ENCODE measurements at regions not wholly inside any gene's neighbourhood (a gene's known extent, or its start where the extent isn't known, plus 50 kb on each side); places are given as distances from the start of the nearest gene placed in this dataset.

GRCh38 chr12:77189458-77189857 is 124.1 kb upstream of the E2F7 start:
- Histone ChIP-seq H3K4me3 (no peak overlapping the region), H3K9ac (ENCODE audit: insufficient read depth in 1 of 2, low read depth in 2 of 2, low read length in 2 of 2) (no peak overlapping the region), H3K4me1 (replicated peaks in 1 of 2; ENCODE audit: control insufficient read depth in 2 of 2, insufficient read depth in 2 of 2, low read length in 2 of 2) (no peaks in the 10 kb centered on the region), H3K4me2 (ENCODE audit: insufficient read depth, low read length) (no peak overlapping the region), H3K36me3 (ENCODE audit: control insufficient read depth, insufficient read depth, low read length) (no peaks in the 10 kb centered on the region), H3K9me3 (replicated peaks; ENCODE audit: control insufficient read depth, insufficient read depth, low read depth, low read length) (no peaks in the 10 kb centered on the region), H2AFZ (ENCODE audit: low read depth, low read length) (no peak overlapping the region), H3K79me2 (ENCODE audit: control insufficient read depth, insufficient read depth, low read length) (no peaks in the 10 kb centered on the region), H4K20me1 (replicated peaks; ENCODE audit: control insufficient read depth, insufficient read depth, low read length) (no peaks in the 10 kb centered on the region), H3K27ac (ENCODE audit: extremely low read depth, low read depth, low read length) (no peak overlapping the region), H3K27me3 (ENCODE audit: control insufficient read depth in 2 of 2, insufficient read depth in 2 of 2, low read length in 2 of 2) (no peaks in the 10 kb centered on the region), H3K9me1 (ENCODE audit: control insufficient read depth, insufficient read depth, low read length) (no peaks in the 10 kb centered on the region)
- in situ Hi-C loops (cut with MboI) = no loop called here
- no peak for TF ChIP-seq E2F8 (IDR thresholded peaks at IDR 0.05; ENCODE audit: low read depth, partially characterized antibody)
- TF ChIP-seq CBFB (CRISPR knock-in tag; IDR thresholded peaks at IDR 0.05) = no peak
- no peak for TF ChIP-seq MYNN (IDR thresholded peaks at IDR 0.05)
- no peak for TF ChIP-seq MYNN (CRISPR knock-in tag; IDR thresholded peaks at IDR 0.05)
- DNase-seq (ENCODE audit: extremely low read depth in 1 of 4, low spot score in 3 of 4) (no peak), ATAC-seq (no peak), FAIRE-seq (no peak)
- ChIA-PET CTCF (ENCODE audit: low intra/inter-chr PET ratio) (no interaction called here), POLR2A (no interaction called here)
- intact Hi-C loops (cut with micrococcal nuclease) = no loop called here
- BruUV-seq (replicated peaks) = no TSS peak
- 2% methylated on average over 5 of the region's 5 CpGs for WGBS (ENCODE audit: insufficient coverage, low coverage, missing lambda C conversion rate)

- Histone ChIP-seq H3K27me3 (ENCODE audit: control insufficient read depth in 2 of 2, insufficient read depth in 2 of 2, low read length in 2 of 2) (no peaks in the 10 kb centered on the region), H4K20me1 (replicated peaks; ENCODE audit: control insufficient read depth, insufficient read depth, low read length) (no peaks in the 10 kb centered on the region), H3K9me1 (ENCODE audit: control insufficient read depth, insufficient read depth, low read length) (no peaks in the 10 kb centered on the region), H3K79me2 (ENCODE audit: control insufficient read depth, insufficient read depth, low read length) (no peaks in the 10 kb centered on the region), H3K4me2 (ENCODE audit: insufficient read depth, low read length) (no peak overlapping the region), H3K9ac (ENCODE audit: insufficient read depth in 1 of 2, low read depth in 2 of 2, low read length in 2 of 2) (no peak overlapping the region), H3K9me3 (replicated peaks; ENCODE audit: control insufficient read depth, insufficient read depth, low read depth, low read length) (no peaks in the 10 kb centered on the region; the same call in 1 of the 2 replicates), H3K36me3 (ENCODE audit: control insufficient read depth, insufficient read depth, low read length) (no peaks in the 10 kb centered on the region), H2AFZ (ENCODE audit: low read depth, low read length) (peak overlapping the region; percentile 33; the same call in 1 of the 2 replicates), H3K4me3 (no peak overlapping the region), H3K4me1 (replicated peaks in 1 of 2; ENCODE audit: control insufficient read depth in 2 of 2, insufficient read depth in 2 of 2, low read length in 2 of 2) (no peaks in the 10 kb centered on the region), H3K27ac (ENCODE audit: extremely low read depth, low read depth, low read length) (no peak overlapping the region)
- BruUV-seq (replicated peaks) = no TSS peak
- in situ Hi-C loops (cut with MboI) = no loop called here
- WGBS (ENCODE audit: insufficient coverage, low coverage, missing lambda C conversion rate) = 0% methylated on average over 1 of the region's 1 CpG
- ChIA-PET CTCF (ENCODE audit: low intra/inter-chr PET ratio) (no interaction called here), POLR2A (no interaction called here)
- intact Hi-C loops (cut with micrococcal nuclease) = no loop called here
- FAIRE-seq (no peak), DNase-seq (ENCODE audit: extremely low read depth in 1 of 4, low spot score in 3 of 4) (no peak), ATAC-seq (no peak; the same call in 2 of the 3 replicates)
- TF ChIP-seq ETV1 (tag; conservative IDR thresholded peaks at IDR 0.05; ENCODE audit: low read depth) (no peak), TBP (optimal IDR thresholded peaks at IDR 0.05; ENCODE audit: low read depth, low read length) (no peak), SMARCA4 (IDR thresholded peaks at IDR 0.05) (no peak), SLC30A9 (CRISPR knock-in tag; IDR thresholded peaks at IDR 0.05) (no peak)
Observed at GRCh38 chr12:77179515-77179914, 114.1 kb upstream of the E2F7 start.
